LNCaP clone FGC (cell line): ENCODE measurements at regions not wholly inside any gene's neighbourhood (a gene's known extent, or its start where the extent isn't known, plus 50 kb on each side); places are given as distances from the start of the nearest gene placed in this dataset.

Experiments
- DNase-seq: peaks from one replicate; pipeline ENCODE4 v3.0.0-alpha.2; 2011; ENCODE audit warnings: low read depth
- H3K4me3 ChIP-seq: 2 replicates; pipeline ENCODE4 v1.5.1; 2011; ENCODE audit warnings: mild to moderate bottlenecking, low read depth, low read length, control low read depth
- TF ChIP-seq, protein P1 (sequence below): IDR thresholded peaks from 2 replicates; pipeline ENCODE4 v1.5.1; 2012; ENCODE audit warnings: mild to moderate bottlenecking; ENCODE audit not compliant: control insufficient read depth, insufficient read depth; ENCODE audit errors: extremely low read depth

DNA sequence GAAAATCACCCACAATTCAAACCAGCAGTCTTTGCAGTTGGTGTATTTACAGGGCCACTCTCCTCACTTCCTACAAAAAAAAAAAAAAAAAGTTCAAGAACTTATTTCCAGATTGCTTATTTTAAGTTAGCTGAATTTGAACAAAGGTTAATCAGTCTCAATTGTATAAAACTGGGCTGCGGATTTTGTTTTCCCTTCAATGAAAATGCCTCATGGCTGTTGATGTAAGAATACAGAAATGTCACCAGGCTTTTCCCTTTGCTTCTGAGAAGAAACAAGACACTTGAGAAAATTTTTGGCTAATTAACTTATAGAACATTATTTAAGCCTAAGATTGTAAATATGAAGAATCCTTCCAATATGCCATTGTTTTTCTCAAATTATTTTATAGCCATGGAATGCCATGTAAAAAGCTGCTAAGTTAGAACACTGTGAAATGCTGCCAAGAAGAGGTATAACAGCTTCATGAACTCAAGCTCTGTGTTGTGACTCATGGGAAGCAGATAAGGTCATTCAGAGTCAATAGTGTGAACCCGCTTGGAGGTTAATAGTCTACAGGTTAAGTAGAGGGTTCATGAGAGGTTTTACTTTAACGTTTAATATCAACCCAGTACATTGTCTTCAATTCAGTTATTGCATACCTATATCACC lies 84.3 kb upstream of the ABI3BP start:
- no peak overlapping the region for H3K4me3 ChIP-seq
- no peak for DNase-seq
- TF ChIP-seq, protein P1, sequence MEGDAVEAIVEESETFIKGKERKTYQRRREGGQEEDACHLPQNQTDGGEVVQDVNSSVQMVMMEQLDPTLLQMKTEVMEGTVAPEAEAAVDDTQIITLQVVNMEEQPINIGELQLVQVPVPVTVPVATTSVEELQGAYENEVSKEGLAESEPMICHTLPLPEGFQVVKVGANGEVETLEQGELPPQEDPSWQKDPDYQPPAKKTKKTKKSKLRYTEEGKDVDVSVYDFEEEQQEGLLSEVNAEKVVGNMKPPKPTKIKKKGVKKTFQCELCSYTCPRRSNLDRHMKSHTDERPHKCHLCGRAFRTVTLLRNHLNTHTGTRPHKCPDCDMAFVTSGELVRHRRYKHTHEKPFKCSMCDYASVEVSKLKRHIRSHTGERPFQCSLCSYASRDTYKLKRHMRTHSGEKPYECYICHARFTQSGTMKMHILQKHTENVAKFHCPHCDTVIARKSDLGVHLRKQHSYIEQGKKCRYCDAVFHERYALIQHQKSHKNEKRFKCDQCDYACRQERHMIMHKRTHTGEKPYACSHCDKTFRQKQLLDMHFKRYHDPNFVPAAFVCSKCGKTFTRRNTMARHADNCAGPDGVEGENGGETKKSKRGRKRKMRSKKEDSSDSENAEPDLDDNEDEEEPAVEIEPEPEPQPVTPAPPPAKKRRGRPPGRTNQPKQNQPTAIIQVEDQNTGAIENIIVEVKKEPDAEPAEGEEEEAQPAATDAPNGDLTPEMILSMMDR: no peak

DNA sequence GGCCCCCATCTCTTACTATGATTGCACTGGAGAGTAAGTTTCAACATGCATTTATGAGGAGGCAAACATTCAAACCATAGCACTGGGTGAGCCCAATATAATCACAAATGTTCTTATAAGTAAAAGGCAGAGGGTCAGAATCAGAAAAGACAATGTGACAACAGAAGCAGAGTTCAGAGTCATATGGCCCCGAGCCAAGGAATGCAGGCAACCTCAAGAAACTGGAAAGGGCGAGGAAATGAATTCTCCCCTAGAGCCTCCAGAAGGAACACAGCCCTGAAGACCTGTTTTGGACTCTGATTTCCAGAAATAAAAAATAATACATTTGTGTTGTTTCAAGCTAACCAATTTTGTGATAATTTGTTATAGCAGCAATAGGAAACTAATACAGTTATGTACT lies 81.3 kb upstream of the ABI3BP start:
- no peak overlapping the region for H3K4me3 ChIP-seq
- no peak for DNase-seq
- TF ChIP-seq, protein P1: no peak

DNA sequence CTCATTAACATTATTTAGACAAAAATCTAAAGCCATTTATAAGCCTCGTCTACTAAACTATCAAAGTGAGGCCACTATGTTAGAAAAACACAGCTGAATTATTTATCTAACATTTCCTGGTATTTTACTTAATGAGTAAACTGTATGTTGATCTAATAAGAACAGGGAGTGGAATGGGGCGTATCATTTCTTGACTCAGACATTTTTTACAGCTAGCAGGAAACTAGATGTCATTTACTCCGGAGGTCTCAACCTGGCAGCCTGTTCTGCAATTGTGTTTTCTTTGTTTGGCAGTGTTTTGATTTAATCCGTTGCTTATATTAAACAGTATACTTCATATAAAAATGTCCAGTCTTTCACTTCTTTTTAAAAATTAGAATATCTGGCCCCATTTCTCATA lies 79.1 kb upstream of the ABI3BP start:
- H3K4me3 ChIP-seq: no peak overlapping the region
- DNase-seq: peak; percentile 21
- TF ChIP-seq, protein P1: no peak

DNA sequence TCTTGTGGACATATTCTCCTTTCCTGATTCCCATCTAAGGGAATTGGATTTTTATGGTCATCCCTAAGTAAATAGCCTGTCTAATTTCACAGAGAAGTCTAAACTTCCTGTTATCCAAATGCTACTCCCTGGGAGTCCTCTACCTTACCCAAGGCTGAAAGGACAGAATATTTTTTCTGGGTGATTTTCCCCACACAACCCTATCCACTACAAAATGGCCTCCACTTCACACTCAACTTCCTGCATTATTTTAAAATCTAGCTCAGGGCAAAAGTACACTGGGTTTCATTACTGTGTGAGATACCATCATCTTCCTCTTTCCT lies 77.5 kb upstream of the ABI3BP start:
- no peak overlapping the region for H3K4me3 ChIP-seq
- TF ChIP-seq, protein P1: no peak
- DNase-seq: no peak

DNA sequence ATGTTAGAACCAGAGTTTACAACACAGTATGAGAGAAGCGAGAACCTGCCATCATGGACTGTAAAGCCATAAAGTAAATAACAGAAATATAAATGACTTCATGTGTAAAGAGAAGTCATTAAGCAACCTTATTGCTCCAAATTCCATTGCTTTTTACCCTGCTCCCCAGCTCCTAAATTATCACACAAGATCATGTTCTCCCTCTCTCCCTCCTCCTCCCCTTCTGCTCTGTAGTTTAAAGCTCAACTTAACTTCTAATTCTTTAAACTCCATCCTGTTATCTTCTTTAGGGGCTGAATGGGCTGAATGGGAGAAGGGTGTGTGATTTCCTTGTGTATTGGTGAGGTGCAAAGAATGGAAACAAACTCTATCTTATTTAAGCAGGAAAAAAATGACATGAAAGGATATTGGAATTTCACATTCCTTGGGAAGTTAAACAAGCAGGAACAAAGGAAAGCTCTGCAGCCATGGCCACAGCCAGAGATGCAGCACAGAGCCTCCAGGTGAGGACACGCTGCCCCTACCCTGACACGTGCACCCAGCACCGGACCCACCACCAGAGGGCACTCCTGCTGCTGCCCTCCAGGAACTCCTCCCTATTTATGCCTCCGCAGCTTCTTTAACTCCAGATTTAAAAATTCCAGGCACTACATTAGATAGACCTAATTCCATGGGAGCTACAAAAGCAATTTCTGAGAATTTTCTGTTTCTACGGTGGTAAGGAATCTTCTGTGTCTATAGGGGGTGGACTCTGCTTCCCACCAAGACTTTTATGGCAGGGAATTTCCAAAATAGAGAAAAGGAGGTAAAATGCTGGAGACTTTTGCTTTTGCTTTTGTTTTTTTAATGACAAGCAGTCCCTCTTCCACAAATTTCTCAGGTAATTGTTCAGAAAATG lies 76.9 kb upstream of the ABI3BP start:
- TF ChIP-seq, protein P1: peak; percentile 86
- no peak overlapping the region for H3K4me3 ChIP-seq
- DNase-seq: peak; percentile 43

DNA sequence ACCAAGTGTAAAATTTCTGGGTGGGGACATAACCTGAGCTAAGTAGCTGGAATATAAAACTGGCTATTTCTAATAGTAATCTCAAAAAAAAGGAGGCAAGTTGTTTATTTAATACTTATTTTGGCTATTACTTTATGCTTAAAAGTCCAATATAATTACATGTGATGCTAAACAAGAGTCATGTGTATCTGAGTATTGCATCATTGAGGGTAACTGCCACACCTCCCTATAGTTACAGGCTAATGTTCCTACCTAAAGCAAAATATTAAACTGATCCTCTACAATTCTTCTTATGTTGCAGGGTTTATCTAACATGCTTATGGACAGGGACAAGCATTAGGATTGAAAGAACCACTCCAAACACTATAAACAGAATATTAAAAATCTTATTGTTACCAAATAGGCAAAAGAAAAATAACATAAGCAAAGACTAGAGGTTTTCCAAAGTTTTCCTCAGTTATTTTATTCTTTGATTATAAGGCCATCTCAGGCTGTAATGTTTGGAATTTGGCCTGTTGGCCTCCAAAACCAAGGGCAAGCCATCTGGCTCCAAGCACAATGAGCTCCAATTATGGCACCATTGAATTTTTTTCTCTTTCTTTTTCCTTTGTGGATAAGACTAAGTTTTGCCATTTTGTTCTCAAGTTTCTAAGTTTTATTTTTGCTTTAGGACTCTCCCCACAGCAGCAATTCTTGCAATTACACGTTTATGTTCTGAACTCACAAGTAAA lies 75.8 kb upstream of the ABI3BP start:
- TF ChIP-seq, protein P1: no peak
- no peak for DNase-seq
- no peak overlapping the region for H3K4me3 ChIP-seq
